Frontal cortex (tissue), 3 donors: ENCODE measurements at regions not wholly inside any gene's neighbourhood (a gene's known extent, or its start where the extent isn't known, plus 50 kb on each side); places are given as distances from the start of the nearest gene placed in this dataset.

Experiments used
- DNase-seq, 2 donors: peaks; one replicate each; pipeline ENCODE4 v3.0.0; 2012; ENCODE audit warnings: low spot score in 2 of 2
- FAIRE-seq: peaks from 2 replicates; lab custom pipeline; 2012; peaks lifted over from hg19 to GRCh38; lab: Jason Lieb, UNC
- donor health status: control.
- donor health status: control.
- donor health status: control.

- DNase-seq: no peak
- FAIRE-seq: no peak
These were observed 648.8 kb downstream of the PLA2G4A start for GRCh38 chr1:187477535-187477934.

- FAIRE-seq (no peak), DNase-seq (no peak)
These were observed 652.9 kb downstream of the PLA2G4A start for GRCh38 chr1:187481581-187482148.

DNA sequence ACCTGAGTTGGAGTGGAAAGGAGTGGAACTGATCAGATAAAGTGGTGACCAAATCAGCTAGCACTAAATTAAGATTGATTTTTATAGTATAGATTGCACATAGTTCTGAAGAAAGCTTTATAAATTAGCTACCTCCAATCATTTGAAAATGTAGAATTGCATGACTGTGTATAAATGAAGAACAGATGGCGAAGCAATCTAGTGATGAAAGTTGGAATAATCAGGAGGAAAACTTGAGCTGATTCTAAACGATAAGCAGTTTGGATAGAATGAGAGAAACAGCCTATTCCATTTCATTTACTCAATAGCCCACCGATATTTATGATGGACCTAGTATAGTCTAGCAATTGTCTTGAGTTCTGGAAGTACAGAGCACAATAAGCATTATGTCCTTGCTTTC is 661.5 kb downstream of the PLA2G4A start:
- FAIRE-seq: no peak
- no peak for DNase-seq

DNA sequence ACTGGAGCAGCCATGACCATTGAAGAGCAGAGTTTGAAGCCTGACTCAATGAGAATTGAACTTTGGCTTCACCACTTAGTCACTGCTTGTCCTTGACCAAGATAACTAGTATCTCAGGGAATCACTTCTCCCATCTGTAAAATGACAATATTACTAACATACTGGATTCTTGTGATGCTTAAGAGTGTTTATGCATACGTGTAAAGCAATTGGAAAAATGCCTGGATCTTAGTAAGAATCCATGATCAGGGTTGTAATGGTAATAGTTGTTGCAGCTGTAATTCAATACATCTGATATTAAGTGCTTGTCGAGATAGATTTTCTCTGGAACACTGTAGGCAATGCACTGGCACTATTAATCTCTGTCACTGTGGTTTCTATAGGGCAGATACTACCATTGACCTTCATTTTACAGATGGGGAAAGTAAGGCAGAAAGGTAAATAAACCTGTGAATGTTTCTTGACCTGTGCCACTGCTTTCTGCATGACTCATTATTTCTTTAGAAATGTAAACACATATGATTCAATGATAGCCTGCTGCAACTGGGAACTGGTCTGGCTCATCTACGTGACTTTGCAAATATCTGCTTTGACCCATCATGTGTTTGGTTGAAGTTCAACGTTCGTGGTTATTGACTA is 662.5 kb downstream of the PLA2G4A start:
- no peak for FAIRE-seq
- no peak for DNase-seq

DNA sequence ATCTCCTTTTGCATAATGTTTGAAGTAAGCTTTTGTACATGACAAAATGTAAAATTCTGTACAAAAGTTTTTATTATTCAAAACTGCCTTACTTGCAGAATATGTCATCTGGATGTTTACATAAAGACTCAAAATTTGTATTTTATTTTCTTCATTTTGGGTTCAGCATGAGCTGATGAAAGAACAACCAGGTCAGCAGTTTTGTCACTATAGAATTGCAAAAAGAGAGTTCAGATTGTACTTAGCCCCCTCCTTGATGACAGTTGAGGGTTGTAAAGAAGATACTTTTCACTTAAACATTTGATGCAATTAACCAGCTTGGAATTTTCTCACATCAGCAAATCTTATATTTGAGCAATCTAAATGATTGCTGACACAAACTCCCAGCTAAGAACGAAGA is 669.3 kb downstream of the PLA2G4A start:
- DNase-seq (no peak), FAIRE-seq (no peak)

- FAIRE-seq: no peak
- no peak for DNase-seq
These were observed 676.0 kb downstream of the PLA2G4A start for GRCh38 chr1:187504779-187505178.

GRCh38 chr1:187509091-187509490 is 680.3 kb downstream of the PLA2G4A start:
- no peak for DNase-seq
- FAIRE-seq: no peak

GRCh38 chr1:187513190-187513589 is 684.4 kb downstream of the PLA2G4A start:
- FAIRE-seq (no peak), DNase-seq (no peak)

DNA sequence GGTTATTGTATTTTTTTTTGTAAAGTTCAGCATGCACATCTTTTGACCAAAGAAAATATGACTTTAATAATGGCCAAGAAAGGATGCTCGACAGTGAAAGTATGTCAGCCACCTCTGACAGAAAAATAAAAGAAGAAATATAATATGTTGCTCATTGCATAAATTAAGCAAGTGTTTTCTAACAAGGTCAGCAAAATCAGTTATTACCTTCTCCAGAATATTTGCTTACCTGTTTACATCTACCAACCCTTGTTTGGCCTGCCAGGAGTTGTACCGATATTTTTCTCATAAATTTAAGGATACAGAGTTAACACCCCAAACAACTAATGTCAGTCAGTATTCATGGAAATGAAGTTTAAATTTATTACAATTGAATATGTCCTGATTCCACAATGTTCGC is 685.4 kb downstream of the PLA2G4A start:
- no peak for DNase-seq
- FAIRE-seq: no peak

DNA sequence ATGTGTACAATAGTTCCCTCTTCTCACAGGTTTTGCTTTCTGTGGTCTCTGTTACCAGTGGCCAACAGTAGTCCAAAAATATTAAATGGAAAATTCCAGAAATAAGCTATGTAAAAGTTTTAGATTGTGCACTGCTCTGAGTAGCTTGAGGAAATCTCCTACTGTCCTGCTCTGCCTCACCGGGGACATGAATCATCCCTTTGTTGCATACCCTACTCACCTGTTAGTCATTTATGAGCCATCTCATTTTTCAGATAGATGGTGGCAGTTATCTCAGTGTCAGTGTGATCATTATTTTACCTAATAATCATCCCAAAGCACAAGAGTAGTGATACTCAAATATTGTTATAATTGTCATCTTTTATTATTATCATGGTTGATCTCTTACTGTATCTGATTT is 688.1 kb downstream of the PLA2G4A start:
- DNase-seq (no peak), FAIRE-seq (no peak)

DNA sequence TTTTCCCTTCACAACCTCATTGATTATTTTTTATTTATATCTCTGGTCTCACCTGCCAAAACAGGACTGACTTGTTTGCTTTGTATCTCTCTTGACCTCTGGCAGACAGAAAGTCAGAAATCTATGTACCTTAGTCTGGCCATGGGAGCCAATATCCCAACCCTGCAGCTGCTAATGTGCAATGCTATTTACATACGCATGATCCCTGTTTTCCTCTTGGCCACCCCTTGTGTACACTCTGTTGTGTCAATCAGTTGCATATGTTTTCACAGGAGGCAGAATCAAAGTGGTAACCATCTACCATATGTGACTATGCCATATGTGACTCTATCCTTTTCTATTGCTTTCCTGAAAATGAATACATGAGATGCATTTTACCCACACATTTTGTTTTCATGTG is 688.8 kb downstream of the PLA2G4A start:
- DNase-seq: no peak
- no peak for FAIRE-seq

DNA sequence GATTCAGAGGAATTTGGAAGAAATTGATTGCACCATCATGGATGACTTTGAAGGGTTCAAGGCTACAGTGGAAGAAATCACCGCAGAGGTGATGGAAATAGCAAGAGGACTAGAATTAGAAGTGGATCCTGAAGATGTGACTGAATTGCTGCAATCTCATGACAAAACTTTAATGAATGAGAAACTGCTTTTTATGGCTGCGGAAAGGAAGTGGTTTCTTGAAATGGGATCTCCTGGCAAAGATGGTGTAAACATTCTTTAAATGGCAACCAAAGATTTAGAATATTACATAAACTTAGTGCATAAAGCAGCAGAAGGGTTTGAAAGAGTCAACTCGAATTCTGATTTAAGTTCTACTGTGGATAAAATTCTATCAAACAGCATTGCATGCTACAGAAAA is 698.6 kb downstream of the PLA2G4A start:
- no peak for FAIRE-seq
- DNase-seq: no peak

- FAIRE-seq (no peak), DNase-seq (no peak)
These were observed 709.2 kb downstream of the PLA2G4A start for GRCh38 chr1:187537936-187538335.

- no peak for FAIRE-seq
- no peak for DNase-seq
These were observed 720.8 kb downstream of the PLA2G4A start for GRCh38 chr1:187549540-187549939.

DNA sequence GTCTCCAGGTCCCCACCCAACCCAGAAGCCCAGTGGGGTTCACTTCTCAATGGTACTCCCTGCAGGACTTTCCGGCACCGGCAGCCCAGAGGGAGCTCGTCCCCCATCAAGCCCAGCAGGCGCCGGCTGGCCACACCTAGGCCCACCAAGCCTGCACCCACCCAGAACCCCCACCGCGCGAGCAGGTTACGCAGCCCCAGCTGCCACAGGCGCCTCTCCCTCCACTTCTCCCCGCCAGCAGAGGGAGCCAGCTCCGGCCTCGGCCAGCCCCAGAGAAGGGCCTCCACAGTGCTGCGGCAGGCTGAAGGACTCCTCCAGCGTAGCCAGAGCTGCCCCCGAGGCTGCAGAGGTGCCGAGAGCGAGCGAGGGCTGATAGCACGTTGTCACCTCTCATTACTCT is 722.3 kb downstream of the PLA2G4A start:
- FAIRE-seq: no peak
- no peak for DNase-seq

GRCh38 chr1:187563191-187563590 is 734.4 kb downstream of the PLA2G4A start:
- FAIRE-seq (no peak), DNase-seq (no peak)

- DNase-seq (no peak), FAIRE-seq (no peak)
These were observed 737.6 kb downstream of the PLA2G4A start for GRCh38 chr1:187566354-187566753.

DNA sequence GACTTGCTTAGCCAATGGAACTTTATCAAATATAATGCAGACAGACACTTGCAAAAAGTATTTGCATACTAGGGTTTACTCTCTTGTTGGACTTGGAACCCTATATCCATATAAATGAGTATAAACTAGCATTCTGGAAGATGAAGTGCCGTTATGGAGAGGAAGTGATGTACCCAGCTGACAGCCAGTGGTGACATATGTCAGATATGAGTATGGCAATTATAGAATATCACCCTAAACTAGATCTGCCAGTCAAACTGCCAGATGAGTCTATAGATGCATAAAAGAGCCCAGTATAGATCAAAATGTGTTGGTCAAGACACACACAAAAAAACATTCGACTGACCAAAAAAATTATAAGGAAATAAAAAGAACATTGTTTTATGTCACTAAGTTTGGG is 739.3 kb downstream of the PLA2G4A start:
- no peak for FAIRE-seq
- DNase-seq: no peak

- FAIRE-seq: no peak
- no peak for DNase-seq
These were observed 741.4 kb downstream of the PLA2G4A start for GRCh38 chr1:187570166-187570565.

GRCh38 chr1:187577610-187578009 is 748.9 kb downstream of the PLA2G4A start:
- no peak for FAIRE-seq
- no peak for DNase-seq

GRCh38 chr1:187588917-187589316 is 760.2 kb downstream of the PLA2G4A start:
- DNase-seq: no peak
- no peak for FAIRE-seq

DNA sequence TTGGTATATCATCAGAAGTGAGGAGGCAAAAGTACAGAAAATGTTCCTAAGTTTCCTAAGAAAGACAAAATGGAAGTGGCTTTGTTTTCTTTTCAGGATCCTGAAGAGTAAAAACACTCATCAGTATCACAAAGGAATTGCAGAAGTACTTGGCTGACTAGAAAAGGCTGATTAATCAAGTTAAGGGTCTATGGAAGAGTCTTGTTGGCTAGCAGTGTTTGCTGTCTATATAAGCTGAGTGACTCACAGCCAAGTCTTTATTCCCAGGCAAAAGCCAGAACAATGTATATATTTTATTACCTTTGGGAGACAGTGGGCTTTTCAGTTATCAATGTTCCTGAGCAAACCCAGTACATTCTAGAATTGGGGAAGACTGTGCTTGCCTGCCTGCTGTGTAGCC is 777.0 kb downstream of the PLA2G4A start:
- DNase-seq (no peak), FAIRE-seq (no peak)
